ENCODE measurements at regions not wholly inside any gene's neighbourhood (a gene's known extent, or its start where the extent isn't known, plus 50 kb on each side); places are given as distances from the start of the nearest gene placed in this dataset.

- DNase-seq (ENCODE audit: low spot score) = no peak
These were observed 420.0 kb downstream of the METTL15 start for GRCh38 chr11:28528217-28528616.

- no peak for DNase-seq (ENCODE audit: low spot score)
These were observed 418.2 kb downstream of the METTL15 start for GRCh38 chr11:28526406-28526751.

DNA sequence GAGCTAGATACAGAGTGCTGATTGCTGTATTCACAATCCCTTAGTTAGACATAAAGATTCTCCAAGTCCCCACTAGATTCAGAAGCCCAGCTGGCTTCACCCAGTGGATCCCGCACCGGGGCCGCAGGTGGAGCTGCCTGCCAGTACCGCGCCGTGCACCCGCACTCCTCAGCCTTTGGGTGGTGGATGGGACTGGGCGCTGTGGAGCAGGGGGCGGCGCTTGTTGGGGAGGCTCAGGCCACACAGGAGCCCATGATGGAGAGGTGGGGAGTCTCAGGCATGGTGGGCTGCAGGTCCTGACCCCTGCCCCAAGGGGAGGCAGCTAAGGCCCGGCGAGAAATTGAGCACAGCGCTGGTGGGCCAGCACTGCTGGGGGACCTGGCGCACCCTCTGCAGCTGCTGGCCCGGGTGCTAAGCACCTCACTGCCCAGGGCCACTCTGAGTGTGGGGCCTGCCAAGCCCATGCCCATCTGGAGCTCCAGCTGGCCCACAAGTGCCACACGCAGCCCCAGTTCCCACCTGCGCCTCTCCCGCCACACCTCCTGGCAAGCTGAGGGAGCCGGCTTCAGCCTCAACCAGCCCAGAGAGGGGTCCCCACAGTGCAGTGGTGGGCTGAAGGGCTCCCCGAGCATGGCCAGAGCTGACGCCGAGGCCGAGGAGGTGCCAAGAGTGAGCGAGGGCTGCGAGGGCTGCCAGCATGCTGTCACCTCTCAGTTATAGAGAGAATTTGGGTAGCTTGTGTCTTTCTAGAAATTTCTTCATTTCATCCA, 417.6 kb downstream of the METTL15 start:
- DNase-seq (ENCODE audit: low spot score) = no peak

- DNase-seq (ENCODE audit: low spot score) = no peak
These were observed 415.9 kb downstream of the METTL15 start for GRCh38 chr11:28524098-28524497.

- no peak for DNase-seq (ENCODE audit: low spot score)
These were observed 412.9 kb downstream of the METTL15 start for GRCh38 chr11:28521075-28521474.

- no peak for DNase-seq (ENCODE audit: low spot score)
These were observed 412.1 kb downstream of the METTL15 start for GRCh38 chr11:28520291-28520690.

- no peak for DNase-seq (ENCODE audit: low spot score)
These were observed 410.6 kb downstream of the METTL15 start for GRCh38 chr11:28518825-28519224.

DNA sequence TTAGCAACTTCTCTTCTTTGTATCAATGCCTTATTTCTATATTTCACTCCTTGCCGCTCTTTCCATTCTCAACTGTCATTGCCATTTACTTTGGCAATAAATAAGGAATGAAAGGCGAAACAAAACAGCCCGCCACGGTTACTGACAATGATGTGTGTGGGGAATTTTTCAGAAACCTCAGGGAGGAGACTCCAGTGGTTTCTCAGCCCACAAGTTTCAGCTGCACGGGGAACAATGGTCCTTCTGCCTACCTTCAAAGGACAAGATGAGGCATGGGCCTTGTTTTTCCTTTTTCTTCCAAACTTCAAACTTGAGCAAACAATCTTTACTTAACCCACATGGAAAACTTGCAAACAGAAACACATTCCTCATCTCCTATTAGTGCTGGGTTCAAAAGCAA, 409.4 kb downstream of the METTL15 start:
- DNase-seq (ENCODE audit: low spot score) = no peak

DNA sequence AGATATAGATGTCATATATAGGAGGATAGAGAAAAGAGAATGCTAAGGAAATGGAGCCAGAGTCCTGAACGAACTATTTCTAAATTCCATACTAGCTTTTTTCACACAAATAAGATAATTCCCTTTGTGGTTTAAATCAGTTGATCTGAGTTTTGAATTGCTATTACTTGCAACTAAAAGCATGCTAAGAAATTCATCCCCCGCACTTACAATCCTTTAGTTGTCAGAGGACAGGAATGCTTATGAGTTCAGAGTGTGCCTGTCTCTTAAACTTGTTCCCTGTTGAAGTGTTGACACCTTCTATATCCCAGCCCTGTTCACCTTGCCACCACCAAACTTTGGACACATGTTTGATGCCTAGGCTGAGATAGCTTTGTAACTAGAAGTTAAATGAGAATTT, 406.2 kb downstream of the METTL15 start:
- DNase-seq (ENCODE audit: low spot score) = no peak

- no peak for DNase-seq (ENCODE audit: low spot score)
These were observed 404.1 kb downstream of the METTL15 start for GRCh38 chr11:28512143-28512756.

GRCh38 chr11:28505232-28505631, 397.0 kb downstream of the METTL15 start:
- DNase-seq (ENCODE audit: low spot score) = no peak

GRCh38 chr11:28504555-28505110, 396.4 kb downstream of the METTL15 start:
- no peak for DNase-seq (ENCODE audit: low spot score)

- DNase-seq (ENCODE audit: low spot score) = no peak
These were observed 387.1 kb downstream of the METTL15 start for GRCh38 chr11:28495333-28495732.

DNA sequence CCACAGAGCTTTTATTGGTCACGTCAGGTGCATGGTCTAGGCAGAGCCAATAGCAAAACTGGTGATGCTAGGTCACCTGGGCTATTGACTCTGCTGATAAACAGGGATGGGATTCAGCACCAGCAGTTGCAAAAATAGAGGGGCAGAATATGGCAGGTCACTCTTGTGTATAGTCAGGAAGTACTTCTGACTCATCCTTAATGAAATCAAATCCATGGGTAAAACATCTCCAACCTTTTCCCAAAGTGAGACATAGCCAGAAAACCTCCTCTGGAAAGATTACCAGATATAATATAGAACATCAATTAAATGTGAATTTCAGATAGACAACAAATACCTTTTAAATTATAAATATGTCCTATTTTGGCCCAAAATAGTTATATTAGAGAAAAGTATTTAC, 383.2 kb downstream of the METTL15 start:
- no peak for DNase-seq (ENCODE audit: low spot score)

DNA sequence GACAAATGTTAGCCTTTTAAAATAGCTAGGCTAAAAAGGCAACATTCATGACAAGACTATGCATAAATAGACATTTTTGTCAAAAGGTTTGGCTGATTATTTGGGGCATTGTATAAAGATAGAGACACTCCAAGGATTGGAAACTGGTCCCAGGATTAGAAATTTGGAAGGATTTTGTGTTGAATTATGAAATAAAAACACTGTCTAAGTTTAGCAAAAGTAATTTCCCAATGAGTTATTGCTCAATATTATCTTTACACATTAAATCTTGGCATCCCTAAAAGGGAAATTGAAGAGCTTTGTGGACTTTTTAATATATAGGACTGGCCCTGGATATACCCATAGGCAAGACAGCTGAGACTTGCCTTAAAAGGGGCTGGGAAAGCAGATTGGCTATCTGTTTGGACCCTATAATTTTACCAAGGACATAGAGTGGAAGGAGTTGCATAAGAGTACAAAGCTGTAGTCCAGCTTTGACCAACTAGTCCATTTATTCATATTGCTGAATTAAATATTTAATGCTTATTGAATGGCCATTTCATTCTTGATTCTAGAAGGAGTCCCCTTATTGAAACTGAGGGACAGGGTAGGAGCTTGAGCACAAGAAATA, 382.7 kb downstream of the METTL15 start:
- DNase-seq (ENCODE audit: low spot score) = no peak

GRCh38 chr11:28488336-28488735, 380.1 kb downstream of the METTL15 start:
- no peak for DNase-seq (ENCODE audit: low spot score)

GRCh38 chr11:28483072-28483867, 375.1 kb downstream of the METTL15 start:
- DNase-seq (ENCODE audit: low spot score) = no peak

DNA sequence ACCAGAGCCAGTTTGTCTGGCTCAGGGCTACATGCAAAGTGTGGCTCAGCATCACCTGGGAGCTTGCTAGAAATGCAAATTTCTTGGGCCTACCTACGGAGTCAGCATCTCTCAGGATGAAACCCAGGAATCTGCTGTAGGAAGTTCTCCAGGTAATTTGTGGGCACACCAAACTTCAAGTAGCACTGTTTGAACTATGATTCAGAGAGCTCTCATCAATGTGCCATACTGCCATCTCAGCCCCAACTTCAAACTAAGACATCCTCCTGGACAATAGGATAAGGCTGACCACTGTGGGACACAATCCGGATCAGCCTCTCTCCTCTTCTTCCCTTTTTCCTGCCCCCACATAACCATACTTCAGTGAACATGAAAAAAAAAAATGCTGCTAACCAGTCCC, 374.5 kb downstream of the METTL15 start:
- no peak for DNase-seq (ENCODE audit: low spot score)

DNA sequence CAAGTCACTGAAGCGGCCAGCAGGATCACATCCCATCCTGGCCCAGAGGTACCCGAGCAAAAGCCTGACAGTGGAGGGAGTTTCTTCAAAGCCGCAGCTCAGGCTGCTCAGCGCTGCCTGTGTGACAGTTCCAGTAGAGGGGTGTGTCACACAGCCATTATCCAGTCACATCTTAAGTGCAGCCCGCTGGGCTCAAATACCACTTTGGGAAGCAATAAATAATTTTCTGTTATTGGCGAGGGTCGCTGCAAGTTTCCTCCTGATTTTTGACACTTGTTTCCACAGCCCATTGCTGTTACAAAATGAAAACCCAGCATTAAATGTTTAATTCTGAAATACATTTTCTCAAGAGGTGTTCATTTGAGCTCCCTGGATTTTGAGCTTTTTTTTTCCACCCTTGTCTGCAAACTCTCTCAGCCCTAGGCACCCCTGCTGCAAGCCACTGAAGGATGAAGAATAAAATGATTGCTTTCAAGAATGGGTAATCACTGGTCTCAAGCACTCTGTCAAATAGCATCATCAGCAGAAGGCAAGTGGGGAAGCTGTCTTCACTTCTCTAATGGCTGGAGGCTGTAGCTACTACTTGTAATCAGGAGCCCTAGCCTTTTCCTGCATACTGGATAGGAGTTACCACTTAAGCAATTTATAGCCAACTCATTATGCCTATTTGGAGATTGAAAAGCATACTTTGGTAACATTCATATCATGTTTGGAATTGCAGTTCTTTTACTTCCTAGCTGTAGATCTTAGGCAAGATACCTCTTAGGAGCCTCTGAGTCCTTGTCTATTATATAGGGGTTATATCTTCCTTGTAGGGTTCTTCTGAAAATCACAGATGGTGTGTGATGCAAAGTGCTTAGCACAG, 373.7 kb downstream of the METTL15 start:
- no peak for DNase-seq (ENCODE audit: low spot score)

GRCh38 chr11:28480406-28480805, 372.2 kb downstream of the METTL15 start:
- DNase-seq (ENCODE audit: low spot score) = no peak

- no peak for DNase-seq (ENCODE audit: low spot score)
These were observed 368.7 kb downstream of the METTL15 start for GRCh38 chr11:28476864-28477263.

All from HuH-7 (cell line).